MCF 10A (cell line): ENCODE measurements at regions not wholly inside any gene's neighbourhood (a gene's known extent, or its start where the extent isn't known, plus 50 kb on each side); places are given as distances from the start of the nearest gene placed in this dataset.

Source experiments
- BruUV-seq: library from RNA; stranded (reverse); fragments of 400-500 nt; replicated peaks from 2 replicates; lab custom pipeline; 2021; lab: Mats Ljungman, UMichigan
- CTCF ChIA-PET: fragments of 300-600 bp; sonication (Branson Sonifier 250); formaldehyde crosslinking; extraction: SDS; loops from one replicate; lab custom pipeline; 2021; ENCODE audit warnings: antibody characterized with exemption, inconsistent platforms; lab: Yijun Ruan, JAX
- POLR2A ChIA-PET: fragments of 300-600, 350-650 bp; sonication (Branson Sonifier 250); formaldehyde crosslinking; extraction: SDS; loops from one replicate; lab custom pipeline; 2020; ENCODE audit warnings: antibody characterized with exemption, inconsistent platforms; lab: Yijun Ruan, JAX
- DNase-seq: peaks from one replicate; pipeline ENCODE4 v3.0.0-alpha.2; 2018; ENCODE audit not compliant: unreplicated experiment
- H3K27ac Mint-ChIP-seq: one replicate; pipeline ENCODE4 v1.8.0; 2022; ENCODE audit warnings: mild to moderate bottlenecking, low read depth, mixed read lengths; ENCODE audit not compliant: unreplicated experiment
- H3K27me3 Mint-ChIP-seq: one replicate; pipeline ENCODE4 v1.8.0; 2022; ENCODE audit warnings: mixed read lengths; ENCODE audit not compliant: insufficient read depth, unreplicated experiment
- H3K36me3 Mint-ChIP-seq: one replicate; pipeline ENCODE4 v1.8.0; 2022; ENCODE audit warnings: mild to moderate bottlenecking, moderate library complexity, mixed read lengths; ENCODE audit not compliant: insufficient read depth, unreplicated experiment
- H3K4me1 Mint-ChIP-seq: one replicate; pipeline ENCODE4 v1.8.0; 2022; ENCODE audit warnings: mixed read lengths; ENCODE audit not compliant: insufficient read depth, unreplicated experiment
- H3K4me3 Mint-ChIP-seq: one replicate; pipeline ENCODE4 v1.8.0; 2022; ENCODE audit warnings: mild to moderate bottlenecking, moderate library complexity, mixed read lengths; ENCODE audit not compliant: unreplicated experiment
- H3K9me3 Mint-ChIP-seq: one replicate; pipeline ENCODE4 v1.8.0; 2022; ENCODE audit warnings: mixed read lengths; ENCODE audit not compliant: unreplicated experiment
- CTCF ChIP-seq: fragments of 200-600 bp; IDR thresholded peaks from one replicate; pipeline ENCODE4 v1.8.0; 2022; ENCODE audit warnings: antibody characterized with exemption, mild to moderate bottlenecking; ENCODE audit not compliant: unreplicated experiment
- intact Hi-C: fragments of 100-400 bp; cut with micrococcal nuclease; formaldehyde crosslinking; loops from 2 replicates; pipeline ENCODE4 v1.14.1; 2022

GRCh38 chr2:41933585-41934320 lies 114.1 kb upstream of the PKDCC start:
- ChIA-PET POLR2A (interaction anchor here (0.6 to 1.2 kb wide), 3 partner anchors 24 to 144 kb away, joined by 3 read pairs; no protein-coding TSS in a partner anchor), CTCF (interaction anchor here (0.6 to 1.1 kb wide), 5 partner anchors 15 to 148 kb away, joined by 3 to 4 read pairs (median 3); no protein-coding TSS in a partner anchor)
- DNase-seq = peak; percentile 96
- intact Hi-C loops = no loop called here
- TF ChIP-seq CTCF = no peak
- no peaks in the 10 kb centered on the region for H3K27me3 Mint-ChIP-seq
- H3K27ac Mint-ChIP-seq = peak overlapping the region; percentile 74
- H3K36me3 Mint-ChIP-seq = no peaks in the 10 kb centered on the region
- peak overlapping the region; percentile 7 for H3K4me3 Mint-ChIP-seq
- no TSS peak for BruUV-seq
- peaks cover 28% of the 10 kb centered on the region for H3K4me1 Mint-ChIP-seq
- no peaks in the 10 kb centered on the region for H3K9me3 Mint-ChIP-seq

DNA sequence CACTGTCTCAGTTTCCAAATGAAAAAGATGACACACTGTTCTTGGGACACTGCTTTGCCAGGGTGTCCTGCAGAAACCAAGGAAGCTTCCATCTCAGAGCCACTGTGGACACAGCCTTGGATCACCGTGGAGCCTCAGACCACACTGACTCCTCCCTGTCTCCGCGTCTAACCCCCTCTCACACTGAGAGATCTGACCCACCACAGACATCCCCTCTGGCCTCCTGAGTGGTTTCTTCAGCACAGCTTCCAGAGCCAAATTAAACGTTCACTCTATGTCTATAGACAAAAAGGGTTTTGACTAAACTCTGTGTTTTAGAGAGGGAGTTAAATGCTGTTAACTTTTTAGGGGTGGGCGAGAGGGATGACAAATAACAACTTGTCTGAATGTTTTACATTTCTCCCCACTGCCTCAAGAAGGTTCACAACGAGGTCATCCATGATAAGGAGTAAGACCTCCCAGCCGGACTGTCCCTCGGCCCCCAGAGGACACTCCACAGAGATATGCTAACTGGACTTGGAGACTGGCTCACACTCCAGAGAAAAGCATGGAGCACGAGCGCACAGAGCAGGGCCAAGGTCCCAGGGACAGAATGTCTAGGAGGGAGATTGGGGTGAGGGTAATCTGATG lies 113.4 kb upstream of the PKDCC start:
- Mint-ChIP-seq H3K36me3 (no peaks in the 10 kb centered on the region), H3K9me3 (no peaks in the 10 kb centered on the region), H3K4me3 (no peak overlapping the region), H3K4me1 (peaks cover 25% of the 10 kb centered on the region), H3K27me3 (no peaks in the 10 kb centered on the region), H3K27ac (peak overlapping the region; percentile 74)
- intact Hi-C loops = no loop called here
- DNase-seq = no peak
- no peak for TF ChIP-seq CTCF
- ChIA-PET POLR2A (interaction anchor here (0.6 to 1.2 kb wide), 3 partner anchors 23 to 144 kb away, joined by 3 to 4 read pairs (median 3); no protein-coding TSS in a partner anchor), CTCF (interaction anchor here (0.6 to 1.4 kb wide), 7 partner anchors 14 to 386 kb away, joined by 3 to 7 read pairs (median 3); no protein-coding TSS in a partner anchor)
- BruUV-seq = no TSS peak

DNA sequence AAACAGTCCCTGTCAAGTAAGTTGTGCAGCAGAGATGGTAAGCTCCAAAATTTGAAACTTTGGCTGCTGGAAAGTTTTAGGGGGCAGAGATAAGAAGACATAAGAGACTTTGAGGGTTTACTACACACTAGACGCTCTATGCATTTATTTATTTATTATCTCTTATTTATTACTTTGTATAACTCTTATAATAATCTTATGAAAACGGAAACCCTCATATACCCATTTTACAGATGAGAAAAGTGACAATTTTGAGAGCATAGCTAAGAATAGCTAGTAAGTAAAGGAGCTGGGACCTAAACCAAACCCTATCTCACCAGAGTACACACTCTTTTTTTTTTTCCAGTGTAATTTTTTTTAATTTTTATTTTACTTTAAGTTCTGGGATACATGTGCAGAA lies 112.8 kb upstream of the PKDCC start:
- CTCF ChIA-PET = interaction anchor here (0.6 to 1.4 kb wide), 5 partner anchors 64 to 385 kb away, joined by 3 to 7 read pairs (median 3); no protein-coding TSS in a partner anchor

More for the DNA sequence above, 112.8 kb upstream of the PKDCC start:
- no TSS peak for BruUV-seq
- no peak for TF ChIP-seq CTCF
- intact Hi-C loops = no loop called here
- no peak for DNase-seq
- H3K27ac Mint-ChIP-seq = no peak overlapping the region
- H3K4me3 Mint-ChIP-seq = no peak overlapping the region
- peaks cover 25% of the 10 kb centered on the region for H3K4me1 Mint-ChIP-seq
- H3K9me3 Mint-ChIP-seq = no peaks in the 10 kb centered on the region
- no peaks in the 10 kb centered on the region for H3K36me3 Mint-ChIP-seq
- H3K27me3 Mint-ChIP-seq = no peaks in the 10 kb centered on the region
- POLR2A ChIA-PET = interaction anchor here (1.0 to 1.2 kb wide), 2 partner anchors 23 to 32 kb away, joined by 3 to 4 read pairs; no protein-coding TSS in a partner anchor
